Sigmoid colon (tissue), 6 donors: ENCODE measurements at regions not wholly inside any gene's neighbourhood (a gene's known extent, or its start where the extent isn't known, plus 50 kb on each side); places are given as distances from the start of the nearest gene placed in this dataset.
A peak's percentile ranks its signal among the peaks of the same experiment; 100 is the strongest.

Experiments
- DNase-seq: peaks from one replicate; pipeline ENCODE4 v3.0.0-alpha.2; 2019
- H3K27ac ChIP-seq, 4 donors: fragments of 200-600 bp; sonication (generic); one replicate each; pipeline ENCODE4 v1.5.1; 2016 to 2019; ENCODE audit warnings: mild to moderate bottlenecking in 1 of 4
- H3K27me3 ChIP-seq, 3 donors: fragments of 200-600 bp; sonication (generic); one replicate each; pipeline ENCODE4 v1.5.1; 2019; ENCODE audit warnings: mild to moderate bottlenecking in 1 of 3
- H3K36me3 ChIP-seq, 4 donors: fragments of 200-600 bp; sonication (generic); one replicate each; pipeline ENCODE4 v1.5.1; 2016 to 2019
- H3K4me1 ChIP-seq, 4 donors: fragments of 200-600 bp; sonication (generic); one replicate each; pipeline ENCODE4 v1.5.1; 2017 to 2019
- H3K4me3 ChIP-seq, 4 donors: fragments of 200-600 bp; sonication (generic); one replicate each; pipeline ENCODE4 v1.5.1; 2017 to 2019; ENCODE audit warnings: mild to moderate bottlenecking in 2 of 4, moderate library complexity in 1 of 4
- H3K9me3 ChIP-seq, 4 donors: fragments of 200-600 bp in 3 of 4; sonication (generic) in 3 of 4; one replicate each; pipeline versions ENCODE4 v1.5.1 to v1.6.1; 2013 to 2019
- CTCF ChIP-seq, 4 experiments: fragments of 450-650 bp in 3 of 4; fragments of 200-600 bp in 1 of 4; IDR thresholded peaks; one replicate each; pipeline ENCODE4 v1.5.1; 2016 to 2019; ENCODE audit warnings: antibody characterized with exemption in 4 of 4, mild to moderate bottlenecking in 3 of 4, moderate library complexity in 2 of 4
- EP300 ChIP-seq, 4 donors: sonication (generic); formaldehyde crosslinking; IDR thresholded peaks; one replicate each; pipeline ENCODE4 v1.6.1; 2017; ENCODE audit warnings: antibody characterized with exemption in 4 of 4
- POLR2A ChIP-seq, 2 donors: fragments of 450-650 bp; IDR thresholded peaks; one replicate each; pipeline ENCODE4 v1.6.1; 2016; ENCODE audit warnings: antibody characterized with exemption in 2 of 2, mild to moderate bottlenecking in 2 of 2, moderate library complexity in 2 of 2
- POLR2AphosphoS5 ChIP-seq, 4 donors: sonication (generic); formaldehyde crosslinking; IDR thresholded peaks; one replicate each; pipeline ENCODE4 v1.6.1; 2017; ENCODE audit warnings: antibody characterized with exemption in 4 of 4
- WGBS, 2 donors: extraction: QIAGEN DNeasy Blood & Tissue Kit; methylation state at CpG; one replicate each; pipeline ENCODE4 v1.1.7; 2013; 5-methylcytosine and 5-hydroxymethylcytosine counted together
- intact Hi-C: fragments of 100-400 bp; cut with DNase I; formaldehyde crosslinking; loops from one replicate; pipeline ENCODE4 v1.15.1; 2023
- donor health status: healthy with polysubstance abuse.
- donor health status: healthy.

DNA sequence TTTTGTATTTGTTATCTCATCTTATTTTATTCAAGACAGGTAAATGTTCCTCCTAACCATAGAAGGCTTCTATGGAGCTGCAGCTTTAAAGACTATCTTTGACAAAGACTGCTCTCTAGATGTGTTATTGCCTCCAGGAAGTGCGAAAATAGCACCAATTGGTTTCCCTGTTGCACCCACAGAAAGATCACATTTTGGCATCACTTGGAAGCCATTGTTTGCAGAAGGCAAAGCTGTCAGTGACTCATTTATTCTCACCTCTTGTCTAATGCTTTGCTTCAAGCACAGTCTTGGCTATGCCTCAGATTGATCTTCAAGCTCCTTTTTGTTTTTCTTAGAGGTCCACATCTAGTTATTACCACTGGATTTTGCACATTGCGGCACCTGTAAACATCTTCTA is 150.3 kb downstream of the PCDH7 start:
- no peak for DNase-seq
- Histone ChIP-seq H3K36me3 (no peaks in the 10 kb centered on the region), H3K27ac (peak overlapping the region in 3 of 4 donors; percentile 38 to 78 (median 76)), H3K27me3 (no peaks in the 10 kb centered on the region), H3K4me3 (no peak overlapping the region), H3K9me3 (no peaks in the 10 kb centered on the region), H3K4me1 (peaks cover 0 to 49% (median 36%) of the 10 kb centered on the region in 4 donors)
- intact Hi-C loops = no loop called here
- WGBS, 2 donors = 75 to 78% methylated on average over 2 of the region's 2 CpGs
- no peak for TF ChIP-seq POLR2AphosphoS5 (IDR thresholded peaks at IDR 0.05)
- no peak for TF ChIP-seq POLR2A (IDR thresholded peaks at IDR 0.05)
- no peak for TF ChIP-seq EP300 (IDR thresholded peaks at IDR 0.05)
- no peak for TF ChIP-seq CTCF (IDR thresholded peaks at IDR 0.05)

GRCh38 chr4:30875658-30876269 is 155.6 kb downstream of the PCDH7 start:
- Histone ChIP-seq H3K27ac (peak overlapping the region in 1 of 4 donors; percentile 17), H3K36me3 (no peaks in the 10 kb centered on the region), H3K4me3 (no peak overlapping the region), H3K9me3 (no peaks in the 10 kb centered on the region), H3K27me3 (no peaks in the 10 kb centered on the region), H3K4me1 (peaks cover 0 to 22% (median 5%) of the 10 kb centered on the region in 4 donors)
- TF ChIP-seq CTCF (IDR thresholded peaks at IDR 0.05) = no peak
- no peak for TF ChIP-seq EP300 (IDR thresholded peaks at IDR 0.05)
- no peak for TF ChIP-seq POLR2AphosphoS5 (IDR thresholded peaks at IDR 0.05)
- TF ChIP-seq POLR2A (IDR thresholded peaks at IDR 0.05) = no peak
- intact Hi-C loops = no loop called here
- WGBS, 2 donors = 71 to 81% methylated on average over 3 of the region's 3 CpGs
- DNase-seq = no peak

DNA sequence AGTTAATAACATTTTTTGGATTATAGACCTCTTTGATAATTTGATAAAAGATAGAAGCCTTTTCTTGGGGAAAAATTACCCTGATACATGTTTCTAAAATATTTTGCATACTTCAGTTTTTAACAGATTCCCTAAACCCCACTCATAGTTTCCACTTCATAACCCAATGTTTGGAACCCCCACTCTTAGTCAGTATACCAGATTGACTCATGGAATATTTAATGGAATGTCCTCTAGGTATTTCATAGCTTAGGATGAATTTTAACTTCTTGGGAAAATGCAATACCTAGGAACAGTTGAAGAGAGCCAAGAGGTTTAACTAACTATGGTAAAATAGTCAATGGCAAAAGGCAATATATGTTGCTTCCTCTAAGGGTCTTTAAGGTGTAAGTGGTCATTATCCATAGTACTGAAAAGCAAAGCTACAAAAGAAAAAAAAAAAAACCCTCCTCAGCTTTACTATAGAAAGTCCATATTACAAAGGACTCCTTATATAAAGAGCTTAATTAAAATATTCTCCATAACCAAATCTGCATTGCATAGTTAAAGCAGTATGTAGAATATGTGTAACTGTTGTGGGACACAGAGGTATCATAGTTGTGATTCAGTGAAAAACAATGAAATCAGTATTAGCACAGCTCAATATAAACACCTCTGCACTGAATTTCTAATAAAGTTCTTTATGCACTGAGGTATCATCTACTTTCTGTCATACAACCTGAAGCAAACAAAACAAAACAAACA is 159.9 kb downstream of the PCDH7 start:
- H3K4me3 ChIP-seq = no peak overlapping the region
- no peaks in the 10 kb centered on the region for H3K36me3 ChIP-seq
- no peaks in the 10 kb centered on the region for H3K27me3 ChIP-seq
- no peaks in the 10 kb centered on the region for H3K9me3 ChIP-seq
- H3K4me1 ChIP-seq = peaks cover 0 to 17% (median 6%) of the 10 kb centered on the region in 4 donors
- intact Hi-C loops = no loop called here
- TF ChIP-seq EP300 (IDR thresholded peaks at IDR 0.05) (no peak), POLR2AphosphoS5 (IDR thresholded peaks at IDR 0.05) (no peak), CTCF (IDR thresholded peaks at IDR 0.05) (no peak), POLR2A (IDR thresholded peaks at IDR 0.05) (no peak)
- no peak for DNase-seq
- no peak overlapping the region for H3K27ac ChIP-seq

DNA sequence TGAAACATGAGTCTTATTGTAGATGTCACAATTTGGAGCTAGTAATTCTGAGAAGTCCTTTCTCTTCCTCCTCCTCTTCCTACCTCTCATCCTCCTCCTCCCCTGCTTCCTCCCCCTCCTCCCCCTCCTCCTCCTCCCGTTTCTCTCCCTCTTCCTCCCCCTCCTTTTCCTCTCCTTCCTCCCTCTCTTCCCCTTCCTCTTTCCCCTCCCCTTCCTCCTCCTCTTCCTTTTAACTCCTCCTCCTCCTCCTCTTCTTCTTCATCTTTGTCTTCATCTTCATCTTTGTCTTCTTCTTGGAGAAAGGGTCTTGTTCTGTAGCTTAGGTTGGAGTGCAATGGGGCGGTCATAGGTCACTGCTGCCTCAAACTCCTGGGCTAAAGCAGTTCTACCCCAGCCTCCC is 161.8 kb downstream of the PCDH7 start:
- TF ChIP-seq POLR2AphosphoS5 (IDR thresholded peaks at IDR 0.05) (no peak), EP300 (IDR thresholded peaks at IDR 0.05) (no peak), CTCF (IDR thresholded peaks at IDR 0.05) (no peak), POLR2A (IDR thresholded peaks at IDR 0.05) (no peak)
- Histone ChIP-seq H3K4me3 (no peak overlapping the region), H3K36me3 (no peaks in the 10 kb centered on the region)

More for the DNA sequence above, 161.8 kb downstream of the PCDH7 start:
- Histone ChIP-seq H3K9me3 (no peaks in the 10 kb centered on the region), H3K27ac (no peak overlapping the region), H3K4me1 (peaks cover 0 to 3% (median 0%) of the 10 kb centered on the region in 4 donors), H3K27me3 (no peaks in the 10 kb centered on the region)
- intact Hi-C loops = no loop called here
- no peak for DNase-seq
- 66 to 68% methylated on average over 2 of the region's 2 CpGs for WGBS, 2 donors
